ENCODE measurements at regions not wholly inside any gene's neighbourhood (a gene's known extent, or its start where the extent isn't known, plus 50 kb on each side); places are given as distances from the start of the nearest gene placed in this dataset.
"Not testable (repeated sequence)": the region's sequence is repeated elsewhere in the genome, so short reads cannot be mapped to it uniquely, and the experiment has no call there.

DNA sequence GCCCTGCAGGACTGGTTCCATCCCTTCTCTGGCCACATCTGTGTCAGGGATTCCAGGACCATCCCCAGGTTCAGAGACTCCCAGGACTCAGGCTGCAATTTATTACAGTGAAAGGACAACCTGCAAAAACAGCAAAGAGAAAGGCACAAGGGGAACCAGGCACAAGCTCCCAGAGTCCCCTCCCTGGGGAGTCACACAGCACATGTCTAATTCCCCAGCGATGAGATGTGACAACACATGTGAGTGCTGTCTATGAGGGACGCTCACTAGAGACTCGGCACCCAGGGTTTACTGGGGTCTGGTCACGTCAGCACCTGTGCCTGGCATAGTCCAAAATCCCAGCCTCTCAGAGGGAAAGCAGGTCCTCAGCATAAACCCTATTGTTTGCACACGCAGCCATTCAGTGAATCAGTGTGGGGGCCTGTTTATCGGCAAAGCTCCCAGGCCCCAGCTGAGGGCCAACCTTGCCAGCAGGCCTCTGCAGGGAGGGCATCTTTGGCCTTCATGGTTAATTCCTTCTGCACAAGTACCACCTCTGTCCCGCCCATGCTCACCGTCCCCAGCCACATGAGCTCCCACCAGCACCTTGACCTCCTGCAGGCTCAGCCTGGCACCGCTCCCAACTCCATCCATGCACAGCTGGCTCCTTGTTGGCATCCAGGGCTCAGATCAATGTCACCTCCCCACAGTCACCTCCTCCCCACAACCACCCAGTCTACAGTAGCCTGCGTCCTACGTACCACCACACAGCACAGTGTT lies 198.9 kb upstream of the SFSWAP start:
- no peak overlapping the region for H3K4me3 Mint-ChIP-seq
- H3K27me3 Mint-ChIP-seq (ENCODE audit: insufficient read depth) = peaks cover 3% of the 10 kb centered on the region
- H3K27ac Mint-ChIP-seq = no peak overlapping the region
- TF ChIP-seq, protein P1, sequence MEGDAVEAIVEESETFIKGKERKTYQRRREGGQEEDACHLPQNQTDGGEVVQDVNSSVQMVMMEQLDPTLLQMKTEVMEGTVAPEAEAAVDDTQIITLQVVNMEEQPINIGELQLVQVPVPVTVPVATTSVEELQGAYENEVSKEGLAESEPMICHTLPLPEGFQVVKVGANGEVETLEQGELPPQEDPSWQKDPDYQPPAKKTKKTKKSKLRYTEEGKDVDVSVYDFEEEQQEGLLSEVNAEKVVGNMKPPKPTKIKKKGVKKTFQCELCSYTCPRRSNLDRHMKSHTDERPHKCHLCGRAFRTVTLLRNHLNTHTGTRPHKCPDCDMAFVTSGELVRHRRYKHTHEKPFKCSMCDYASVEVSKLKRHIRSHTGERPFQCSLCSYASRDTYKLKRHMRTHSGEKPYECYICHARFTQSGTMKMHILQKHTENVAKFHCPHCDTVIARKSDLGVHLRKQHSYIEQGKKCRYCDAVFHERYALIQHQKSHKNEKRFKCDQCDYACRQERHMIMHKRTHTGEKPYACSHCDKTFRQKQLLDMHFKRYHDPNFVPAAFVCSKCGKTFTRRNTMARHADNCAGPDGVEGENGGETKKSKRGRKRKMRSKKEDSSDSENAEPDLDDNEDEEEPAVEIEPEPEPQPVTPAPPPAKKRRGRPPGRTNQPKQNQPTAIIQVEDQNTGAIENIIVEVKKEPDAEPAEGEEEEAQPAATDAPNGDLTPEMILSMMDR (IDR thresholded peaks at IDR 0.05) = no peak
- no peak for DNase-seq
- peaks cover 14% of the 10 kb centered on the region for H3K36me3 Mint-ChIP-seq (ENCODE audit: low read depth)
- H3K4me1 Mint-ChIP-seq (ENCODE audit: low read depth) = no peaks in the 10 kb centered on the region
- H3K9me3 Mint-ChIP-seq = peaks cover 66% of the 10 kb centered on the region

DNA sequence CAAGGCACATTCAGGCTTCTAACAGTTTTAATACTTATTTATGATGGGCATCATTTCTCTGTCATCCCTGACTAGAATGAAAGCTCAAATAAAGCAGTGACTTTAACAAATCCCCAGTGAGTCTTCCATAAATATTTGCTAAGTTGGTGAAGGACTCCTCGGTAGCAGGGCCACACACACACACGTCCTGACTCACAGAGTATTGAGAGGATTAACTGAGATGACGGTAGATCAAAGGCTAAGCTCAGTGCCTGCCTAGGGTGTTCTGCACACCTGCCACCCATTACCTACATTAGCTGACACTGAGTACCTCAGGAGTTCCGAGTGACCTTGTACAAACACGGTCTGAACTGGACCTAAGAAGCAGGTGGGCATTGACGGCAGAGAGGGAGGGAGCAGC lies 197.3 kb upstream of the SFSWAP start:
- peaks cover 63% of the 10 kb centered on the region for H3K9me3 Mint-ChIP-seq
- TF ChIP-seq, protein P1 (IDR thresholded peaks at IDR 0.05) = no peak
- no peak overlapping the region for H3K27ac Mint-ChIP-seq
- H3K36me3 Mint-ChIP-seq (ENCODE audit: low read depth) = peaks cover 7% of the 10 kb centered on the region; the same call in 1 of the 2 replicates
- no peak for DNase-seq
- H3K4me1 Mint-ChIP-seq (ENCODE audit: low read depth) = no peaks in the 10 kb centered on the region
- peaks cover 3% of the 10 kb centered on the region for H3K27me3 Mint-ChIP-seq (ENCODE audit: insufficient read depth)
- no peak overlapping the region for H3K4me3 Mint-ChIP-seq

DNA sequence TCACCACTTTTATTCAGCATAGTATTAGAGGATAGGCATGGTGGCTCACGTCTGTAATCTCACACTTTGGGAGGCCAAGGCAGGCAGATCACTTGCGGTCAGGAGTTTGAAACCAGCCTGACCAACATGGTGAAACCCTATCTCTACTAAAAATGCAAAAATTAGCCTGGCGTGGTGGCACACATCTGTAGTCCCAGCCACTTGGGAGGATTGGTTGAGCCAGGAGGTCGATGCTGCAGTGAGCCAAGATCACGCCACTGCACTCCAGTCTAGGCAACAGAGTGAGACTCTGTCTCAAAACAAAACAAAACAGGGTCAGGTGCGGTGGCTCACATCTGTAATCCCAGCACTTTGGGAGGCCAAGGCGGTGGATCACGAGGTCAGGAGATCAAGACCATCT lies 190.3 kb upstream of the SFSWAP start:
- not testable (repeated sequence) for H3K4me1 Mint-ChIP-seq (ENCODE audit: low read depth); DNase-seq; H3K27ac Mint-ChIP-seq; H3K36me3 Mint-ChIP-seq (ENCODE audit: low read depth); H3K27me3 Mint-ChIP-seq (ENCODE audit: insufficient read depth); H3K4me3 Mint-ChIP-seq
- peaks cover 57% of the 10 kb centered on the region for H3K9me3 Mint-ChIP-seq

DNA sequence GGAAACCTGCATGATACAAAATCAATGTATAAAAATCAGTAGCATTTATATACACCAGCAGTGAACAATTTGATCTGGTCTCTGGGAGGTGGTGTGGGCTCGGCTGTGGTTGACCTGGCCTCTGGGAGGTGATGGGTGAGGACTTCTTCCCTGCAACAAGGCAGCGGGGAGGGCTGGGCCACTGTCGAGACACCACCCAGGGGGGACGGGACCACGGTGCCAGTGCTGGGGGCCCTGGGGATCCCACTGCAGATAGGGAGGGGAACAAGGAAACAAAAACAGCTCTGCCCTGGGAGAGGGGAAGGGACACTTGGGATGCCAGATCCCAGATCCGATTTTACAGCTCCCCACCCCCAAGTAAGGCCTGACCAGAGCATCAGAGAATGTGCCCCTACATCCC lies 189.6 kb upstream of the SFSWAP start:
- no peak for DNase-seq
- H3K27me3 Mint-ChIP-seq (ENCODE audit: insufficient read depth) = no peaks in the 10 kb centered on the region; the same call in 1 of the 2 replicates
- no peaks in the 10 kb centered on the region for H3K4me1 Mint-ChIP-seq (ENCODE audit: low read depth)
- no peaks in the 10 kb centered on the region for H3K36me3 Mint-ChIP-seq (ENCODE audit: low read depth)
- no peak overlapping the region for H3K4me3 Mint-ChIP-seq
- H3K27ac Mint-ChIP-seq = no peak overlapping the region
- H3K9me3 Mint-ChIP-seq = peaks cover 50% of the 10 kb centered on the region
- TF ChIP-seq, protein P1 (IDR thresholded peaks at IDR 0.05) = no peak

DNA sequence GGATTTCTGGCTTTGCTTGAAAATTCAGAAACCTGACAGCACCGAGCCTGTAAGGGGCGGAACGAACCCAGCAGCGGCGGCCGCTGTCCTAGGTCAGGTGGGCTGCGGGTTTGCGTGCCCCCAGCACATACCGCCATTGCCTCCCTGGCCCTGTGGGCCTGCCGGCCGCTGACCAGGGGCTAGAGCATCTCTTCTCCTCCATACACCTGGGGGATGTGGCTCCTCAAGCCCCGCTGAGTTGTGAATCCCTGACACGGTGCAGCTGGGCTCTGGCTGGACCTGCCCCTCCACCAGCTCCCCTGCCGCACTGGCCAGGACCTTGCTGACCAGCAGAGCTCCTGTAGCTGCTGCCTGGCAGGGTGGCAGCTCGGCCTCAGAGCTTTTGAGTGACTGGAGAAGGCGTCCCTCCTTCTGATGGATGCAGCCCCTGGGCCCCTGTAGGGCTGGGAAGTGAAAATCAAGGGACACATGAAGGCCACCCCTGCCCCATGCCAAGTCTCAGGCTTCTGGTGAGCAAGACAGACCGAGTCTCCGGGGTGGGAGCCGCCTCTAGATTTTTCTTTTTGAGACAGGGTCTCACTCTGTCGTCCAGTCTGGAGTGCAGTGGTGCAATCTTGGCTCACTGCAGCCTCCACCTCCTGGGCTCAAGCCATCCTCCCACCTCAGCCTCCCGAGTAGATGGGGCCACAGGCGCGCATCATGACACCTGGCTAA lies 184.9 kb upstream of the SFSWAP start:
- Mint-ChIP-seq H3K4me3 (no peak overlapping the region), H3K4me1 (ENCODE audit: low read depth) (no peaks in the 10 kb centered on the region), H3K27me3 (ENCODE audit: insufficient read depth) (0 out of 2 replicates have a peak, but pooled peaks cover 1% of the 10 kb centered on the region), H3K9me3 (peaks cover 50% of the 10 kb centered on the region), H3K27ac (no peak overlapping the region), H3K36me3 (ENCODE audit: low read depth) (no peaks in the 10 kb centered on the region)
- DNase-seq = no peak
- TF ChIP-seq, protein P1 (IDR thresholded peaks at IDR 0.05) = no peak

DNA sequence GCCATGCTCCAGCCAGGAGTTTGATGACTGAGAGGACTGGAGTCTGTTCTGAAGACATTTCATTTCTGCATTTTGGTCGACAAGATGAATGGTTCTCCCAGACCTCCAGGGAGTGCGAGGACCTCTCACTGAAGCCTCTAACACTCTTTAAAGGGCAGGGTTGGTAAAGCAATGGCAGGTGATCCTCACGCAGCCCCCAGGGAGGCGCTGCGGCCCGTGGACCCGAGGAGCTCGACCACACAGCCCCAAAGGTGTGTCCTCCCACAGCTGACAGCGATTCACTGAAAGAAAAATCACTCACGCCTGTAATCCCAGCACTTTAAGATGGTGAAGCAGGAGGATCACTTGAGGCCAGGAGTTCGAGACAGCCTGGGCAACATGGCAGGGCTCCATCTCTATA lies 183.8 kb upstream of the SFSWAP start:
- Mint-ChIP-seq H3K4me1 (ENCODE audit: low read depth) (no peaks in the 10 kb centered on the region), H3K36me3 (ENCODE audit: low read depth) (no peaks in the 10 kb centered on the region), H3K4me3 (no peak overlapping the region), H3K9me3 (peaks cover 50% of the 10 kb centered on the region), H3K27ac (no peak overlapping the region), H3K27me3 (ENCODE audit: insufficient read depth) (0 out of 2 replicates have a peak, but pooled peaks cover 2% of the 10 kb centered on the region)
- TF ChIP-seq, protein P1 (IDR thresholded peaks at IDR 0.05) = no peak
- DNase-seq = no peak
